GM18951 (cell line): ENCODE measurements at regions not wholly inside any gene's neighbourhood (a gene's known extent, or its start where the extent isn't known, plus 50 kb on each side); places are given as distances from the start of the nearest gene placed in this dataset.

Experiments
- POLR2A ChIP-seq: IDR thresholded peaks from 4 replicates; pipeline ENCODE4 v1.6.1; 2011; ENCODE audit warnings: mild to moderate bottlenecking; ENCODE audit not compliant: insufficient read length, insufficient read depth; ENCODE audit errors: extremely low read depth
- in situ Hi-C: fragments of 300-500 bp; cut with MboI; formaldehyde crosslinking; loops from one replicate; pipeline ENCODE4 v1.12.0; 2022; ENCODE audit warnings: low sequenced_read_pairs, mixed read lengths, inconsistent platforms; ENCODE audit not compliant: unreplicated experiment

DNA sequence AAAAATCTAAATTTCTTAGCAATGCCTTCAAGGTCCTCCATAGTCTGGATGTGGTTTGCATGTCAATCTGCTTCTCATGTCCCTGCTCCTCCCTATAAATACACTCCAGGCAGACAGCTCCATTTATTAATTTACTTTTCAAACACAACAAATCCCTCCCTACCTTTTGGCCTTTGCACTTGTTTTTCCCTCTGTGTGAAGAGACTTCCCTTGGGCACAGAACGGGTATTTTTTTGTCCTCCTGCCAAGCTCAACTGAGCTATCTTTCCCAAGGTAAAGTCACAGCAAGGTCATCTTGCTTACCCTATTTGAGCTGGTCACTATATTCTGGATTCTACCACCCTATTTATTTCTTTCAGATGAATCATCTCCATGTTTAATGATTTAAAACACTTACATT is 159.6 kb upstream of the ANKH start:
- no peak for TF ChIP-seq POLR2A
- in situ Hi-C loops, result no loop called here

DNA sequence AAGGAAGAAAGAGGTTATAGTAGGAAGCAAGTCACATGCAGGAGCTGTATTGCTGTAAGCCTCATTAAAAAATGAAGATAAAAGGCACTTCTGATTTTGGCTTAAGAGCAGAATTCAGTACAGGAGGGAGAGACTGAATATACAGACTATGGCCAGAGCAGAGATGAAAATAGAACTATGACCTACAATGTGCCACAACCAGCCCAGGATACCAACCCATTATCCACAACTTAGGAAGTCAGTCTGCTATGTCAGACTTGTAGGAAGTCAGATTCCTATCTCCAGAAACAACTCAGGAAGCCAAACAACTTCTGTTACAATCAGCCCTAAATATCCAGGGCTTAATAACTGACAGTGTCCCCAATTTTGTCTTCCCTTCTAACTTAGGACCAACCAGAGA is 156.2 kb upstream of the ANKH start:
- no peak for TF ChIP-seq POLR2A
- in situ Hi-C loops, result no loop called here

DNA sequence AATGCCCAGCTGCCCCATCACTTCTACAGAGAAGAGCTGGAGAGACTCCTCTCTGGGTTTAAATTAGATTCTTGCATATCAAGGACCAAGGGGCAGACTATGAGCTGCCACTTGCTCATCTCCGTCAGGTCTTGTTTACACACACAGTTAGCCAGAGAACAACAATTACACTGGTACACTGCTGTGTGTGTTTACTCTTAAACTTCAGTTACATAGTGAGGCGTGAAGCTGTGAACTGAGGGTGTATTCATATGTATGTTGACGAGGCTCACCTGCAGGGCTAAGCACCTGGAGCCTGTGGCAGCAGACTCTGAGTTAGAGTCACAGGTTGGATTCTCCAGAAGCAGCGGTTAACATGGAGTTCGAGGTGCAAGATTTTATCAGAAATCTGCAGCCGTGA is 155.4 kb upstream of the ANKH start:
- in situ Hi-C loops, result no loop called here
- no peak for TF ChIP-seq POLR2A

DNA sequence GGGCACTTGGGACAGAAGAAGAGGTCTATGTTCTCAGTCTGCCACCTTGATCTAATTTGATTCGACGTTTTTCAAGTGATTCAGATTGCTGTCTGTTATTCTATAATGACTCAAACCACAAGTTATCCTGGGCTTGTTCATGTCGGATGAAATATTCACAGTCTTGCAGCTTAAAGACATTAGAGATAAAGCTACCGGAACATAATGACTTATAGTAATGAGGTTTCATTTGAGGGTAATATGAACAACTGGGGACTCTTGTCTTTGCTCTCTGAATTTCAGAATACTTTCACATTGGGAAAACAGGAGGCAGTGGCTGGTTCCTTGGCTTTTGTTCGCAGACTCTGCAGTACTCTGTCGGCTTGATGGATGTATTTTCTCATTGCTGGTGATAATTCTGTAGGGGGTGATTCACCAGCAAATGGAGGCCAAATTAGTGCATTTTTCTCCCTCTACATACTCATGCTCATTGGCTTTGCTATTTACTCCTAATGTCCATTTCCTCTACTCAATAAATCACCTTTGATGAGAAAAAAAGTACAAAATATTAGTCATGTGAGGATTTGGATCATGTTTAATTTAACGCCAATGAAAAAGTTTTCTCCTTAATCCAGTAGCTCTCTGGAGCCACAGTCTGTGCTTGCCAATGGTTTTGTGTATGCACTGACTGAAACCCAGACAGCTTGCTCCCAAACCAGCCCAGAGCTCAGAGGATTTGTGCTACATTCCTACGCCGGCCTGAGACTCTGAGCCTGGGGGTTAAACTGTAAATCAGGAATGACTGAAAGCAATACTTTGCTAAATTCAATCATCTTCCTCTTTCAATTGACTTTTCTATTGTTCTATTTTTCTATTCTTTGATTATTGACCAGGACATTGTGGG is 154.7 kb upstream of the ANKH start:
- in situ Hi-C loops, result no loop called here
- TF ChIP-seq POLR2A, result no peak

DNA sequence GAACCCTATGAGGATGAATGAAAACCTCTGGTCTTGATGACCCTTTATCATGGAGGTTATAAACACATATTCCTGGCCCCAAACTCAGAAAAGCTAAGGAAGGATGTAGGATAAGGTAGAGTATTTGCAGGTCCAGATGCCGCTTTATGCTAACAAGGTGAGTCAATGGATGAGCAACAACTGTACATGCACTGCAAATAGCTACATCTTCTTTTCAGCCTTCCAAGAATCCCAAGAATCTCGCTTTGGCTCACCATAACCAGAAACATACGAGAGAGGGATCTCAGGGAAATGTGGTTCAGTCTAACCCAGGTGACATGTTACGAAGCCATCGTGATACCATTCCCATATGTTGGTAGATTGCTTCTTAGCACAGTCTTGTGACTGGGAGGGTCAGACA is 152.3 kb upstream of the ANKH start:
- in situ Hi-C loops, result no loop called here
- TF ChIP-seq POLR2A, result no peak

DNA sequence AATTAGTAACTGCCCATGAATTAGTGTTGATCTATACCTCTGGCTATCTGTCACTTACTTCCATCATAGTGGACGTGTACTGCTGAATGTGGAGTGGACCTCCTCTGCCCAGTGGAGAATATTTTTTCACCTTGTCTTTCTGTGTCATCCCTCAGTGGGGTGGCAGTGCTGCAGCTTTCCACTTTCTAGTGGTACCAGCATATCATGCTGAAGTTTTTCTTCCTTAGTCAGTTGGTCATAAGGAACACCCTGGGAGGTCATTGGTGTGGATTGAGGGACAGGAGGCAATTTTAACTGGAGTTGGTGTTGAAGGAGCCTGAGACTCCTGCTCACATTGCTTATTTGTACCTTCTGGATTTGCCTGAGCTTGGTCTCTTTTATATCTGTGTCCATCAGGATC is 151.7 kb upstream of the ANKH start:
- TF ChIP-seq POLR2A, result no peak
- in situ Hi-C loops, result no loop called here

DNA sequence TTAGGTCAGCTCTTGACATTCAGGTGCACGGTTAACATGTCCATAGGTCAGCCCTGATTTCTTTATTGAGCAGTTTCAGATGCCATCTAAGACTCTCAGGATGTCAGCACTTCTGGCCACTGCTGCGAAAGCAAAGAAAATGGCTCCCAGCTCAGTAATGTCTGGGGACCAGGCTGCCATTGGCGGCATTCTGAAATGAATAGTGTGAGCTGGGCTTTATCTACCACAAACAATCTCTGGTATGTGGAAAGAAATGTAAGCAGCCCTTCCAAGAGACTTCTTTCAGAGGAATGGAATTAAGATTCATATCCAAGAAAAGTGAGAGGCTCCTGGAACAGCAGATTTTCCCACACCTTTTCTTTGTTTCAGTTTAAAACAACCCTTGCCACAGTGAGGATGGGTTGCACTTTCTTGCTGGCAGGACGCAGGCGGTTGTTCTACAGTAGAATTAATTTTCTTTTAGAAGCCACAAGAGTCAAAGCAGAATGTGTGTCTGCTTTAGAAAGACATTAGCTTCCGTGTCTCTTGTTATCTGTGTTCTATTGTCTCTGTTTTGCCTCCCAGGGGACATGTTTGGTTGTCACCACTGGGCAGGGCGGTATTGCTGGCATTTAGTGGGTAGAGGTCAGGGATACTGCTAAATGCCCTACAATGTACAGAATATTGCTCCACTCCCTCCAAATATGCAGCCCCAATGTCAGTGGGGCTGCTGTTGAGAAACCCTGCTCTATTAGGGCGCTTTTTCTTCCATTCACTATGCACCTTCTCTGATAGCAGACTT is 149.9 kb upstream of the ANKH start:
- no peak for TF ChIP-seq POLR2A
- in situ Hi-C loops, result no loop called here

DNA sequence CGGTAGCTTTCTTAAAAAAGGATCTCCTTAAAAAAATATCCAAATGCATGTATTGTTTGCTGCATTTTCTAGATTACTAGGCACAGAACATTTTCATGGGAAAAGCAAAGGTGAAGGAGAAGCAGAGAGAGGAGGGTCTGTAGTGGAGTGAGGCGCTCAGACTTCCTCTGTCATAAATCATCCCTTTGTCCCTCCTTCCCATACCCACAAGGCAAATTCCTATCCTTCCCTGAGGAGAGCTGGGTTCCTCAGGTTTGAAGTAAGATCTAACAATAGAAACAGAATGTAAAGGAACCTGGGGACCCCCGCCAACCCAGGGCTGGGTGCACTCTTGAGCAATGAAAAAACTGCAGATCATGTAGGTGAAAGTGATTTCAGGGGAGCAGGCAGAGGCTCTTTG is 149.2 kb upstream of the ANKH start:
- no peak for TF ChIP-seq POLR2A

DNA sequence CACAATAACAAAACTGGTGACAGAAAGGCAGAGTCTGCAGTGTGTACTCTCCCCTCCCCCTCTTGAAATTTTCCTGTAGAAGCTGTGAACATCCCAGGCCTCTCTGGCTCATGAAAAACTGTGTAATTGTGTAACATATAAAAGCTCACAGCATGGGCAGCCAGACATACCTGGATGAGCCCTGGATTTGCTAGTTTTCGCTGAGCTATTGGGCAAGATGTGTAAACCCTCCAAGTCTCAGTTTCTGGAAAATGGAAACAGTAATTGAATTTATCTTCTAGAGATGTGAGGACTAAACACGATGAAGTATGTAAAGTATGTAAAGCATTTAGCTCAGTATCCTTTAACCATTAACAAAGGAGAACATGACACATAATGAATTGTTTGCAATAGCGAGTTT is 143.2 kb upstream of the ANKH start:
- in situ Hi-C loops, result no loop called here

More for the DNA sequence above, 149.2 kb upstream of the ANKH start:
- in situ Hi-C loops, result no loop called here

DNA sequence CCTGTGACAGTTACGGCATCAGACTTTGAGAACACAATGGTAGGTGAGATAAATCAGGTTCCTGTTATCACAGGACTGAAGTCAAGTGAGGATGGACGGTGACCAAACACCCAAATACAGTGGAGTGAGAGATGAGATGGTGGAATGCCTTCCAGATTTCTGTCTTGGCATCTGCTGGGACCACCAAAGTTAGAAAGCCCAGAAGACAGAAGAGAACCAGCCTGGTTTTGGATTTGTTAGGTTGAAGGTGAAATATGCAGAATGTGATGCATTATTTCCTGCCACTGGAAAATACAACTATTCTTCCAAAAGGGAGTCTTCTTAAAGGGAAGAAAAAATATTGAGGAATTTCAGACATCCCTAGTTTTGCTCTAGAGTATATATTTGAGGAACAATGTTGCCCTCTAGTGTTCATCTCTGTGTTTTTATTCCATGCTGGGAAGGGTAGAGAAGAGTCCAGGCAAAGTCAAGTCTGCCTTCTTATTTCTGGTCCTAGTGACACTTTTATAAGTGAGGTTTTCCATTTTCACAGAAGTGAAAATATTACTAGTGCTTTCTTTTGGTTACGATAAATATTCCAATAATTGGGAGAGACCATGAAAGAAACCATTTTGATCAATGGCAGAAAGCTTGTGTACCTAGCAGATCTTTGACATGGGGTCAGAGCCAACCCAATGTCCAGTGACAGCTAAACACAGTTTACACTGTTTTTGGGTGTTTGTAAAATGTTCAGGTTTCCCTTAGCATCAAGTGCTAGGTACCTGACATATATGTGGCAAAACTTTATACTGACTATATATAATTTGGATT is 142.3 kb upstream of the ANKH start:
- in situ Hi-C loops, result no loop called here
- no peak for TF ChIP-seq POLR2A

More for the DNA sequence above, 143.2 kb upstream of the ANKH start:
- no peak for TF ChIP-seq POLR2A

DNA sequence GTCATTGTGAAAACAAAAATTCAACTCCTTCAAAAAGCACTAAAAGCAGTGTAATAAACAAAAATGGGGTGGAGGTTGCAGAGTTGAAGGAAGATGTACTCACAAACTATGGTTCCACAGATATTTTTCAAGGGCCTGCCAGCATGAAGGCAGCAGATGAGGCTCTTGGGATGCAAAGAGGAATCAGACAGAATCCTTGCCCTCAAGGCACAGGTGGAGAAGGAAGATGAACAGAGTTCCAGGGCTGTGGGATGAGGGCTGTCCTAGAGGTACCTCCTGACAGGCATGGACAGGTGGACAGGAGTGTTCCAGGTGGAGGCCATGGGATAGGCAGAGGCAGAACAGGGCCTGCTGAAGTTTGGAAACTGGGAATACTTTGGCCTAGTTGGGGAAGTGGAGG is 140.5 kb upstream of the ANKH start:
- TF ChIP-seq POLR2A, result no peak
- in situ Hi-C loops, result no loop called here

DNA sequence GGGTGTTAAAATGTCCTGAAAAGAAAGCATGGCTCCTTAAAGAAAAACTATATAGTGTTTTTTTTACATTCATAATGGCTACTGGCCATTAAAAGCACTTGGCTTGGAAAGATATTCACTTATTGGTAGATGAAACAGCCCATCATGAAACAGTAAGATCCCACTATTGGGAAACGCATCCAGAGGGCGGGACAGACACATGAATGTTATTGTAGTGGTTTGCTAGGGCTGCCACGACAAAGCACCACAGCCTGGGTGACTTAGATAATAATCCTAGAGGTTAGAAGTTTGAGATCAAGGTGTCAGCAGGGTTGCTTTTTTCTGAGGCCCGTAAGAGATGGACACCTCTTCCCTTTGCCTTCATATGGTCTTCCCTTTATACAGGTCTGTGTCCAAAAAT is 139.4 kb upstream of the ANKH start:
- TF ChIP-seq POLR2A, result no peak
- in situ Hi-C loops, result no loop called here

DNA sequence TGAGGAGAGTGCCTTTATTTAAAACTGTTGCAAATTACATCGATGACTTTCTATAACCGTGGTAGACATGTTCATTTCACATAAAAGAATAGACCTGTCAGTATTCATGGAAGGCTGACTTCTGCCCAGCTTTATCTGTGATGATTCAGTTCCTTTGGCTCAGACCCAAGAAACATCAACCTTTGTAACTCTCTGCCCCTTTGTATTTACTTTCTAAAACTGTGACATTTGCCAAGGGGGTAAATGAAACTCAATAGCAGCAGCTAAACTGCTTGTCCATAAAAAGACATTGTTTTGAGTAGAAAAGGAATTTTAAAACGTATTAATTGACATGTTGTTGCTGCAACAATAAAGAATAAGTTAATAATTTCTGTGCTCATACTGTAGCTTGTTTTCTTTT is 137.8 kb upstream of the ANKH start:
- in situ Hi-C loops, result no loop called here

DNA sequence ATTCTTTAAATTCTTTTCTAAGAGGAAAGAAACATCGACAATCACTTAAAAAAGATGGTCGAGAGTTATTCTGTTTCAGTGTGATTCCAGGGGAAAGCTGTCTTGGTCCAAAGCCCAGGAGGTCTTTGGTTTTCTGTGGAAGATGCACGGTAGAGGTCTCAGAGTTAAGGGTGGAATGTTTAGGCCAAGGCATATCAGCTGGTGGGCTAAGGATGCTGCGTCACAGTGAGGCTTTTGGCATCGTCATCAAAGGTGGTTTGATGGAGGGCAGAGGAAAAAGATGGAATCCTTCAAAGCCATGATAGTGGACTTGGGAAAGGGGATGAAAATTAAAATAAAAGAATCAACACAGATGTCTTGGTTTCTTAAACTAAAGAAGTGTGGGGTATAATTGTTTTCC is 137.3 kb upstream of the ANKH start:
- TF ChIP-seq POLR2A, result no peak
- in situ Hi-C loops, result no loop called here

More for the DNA sequence above, 137.8 kb upstream of the ANKH start:
- TF ChIP-seq POLR2A, result no peak

DNA sequence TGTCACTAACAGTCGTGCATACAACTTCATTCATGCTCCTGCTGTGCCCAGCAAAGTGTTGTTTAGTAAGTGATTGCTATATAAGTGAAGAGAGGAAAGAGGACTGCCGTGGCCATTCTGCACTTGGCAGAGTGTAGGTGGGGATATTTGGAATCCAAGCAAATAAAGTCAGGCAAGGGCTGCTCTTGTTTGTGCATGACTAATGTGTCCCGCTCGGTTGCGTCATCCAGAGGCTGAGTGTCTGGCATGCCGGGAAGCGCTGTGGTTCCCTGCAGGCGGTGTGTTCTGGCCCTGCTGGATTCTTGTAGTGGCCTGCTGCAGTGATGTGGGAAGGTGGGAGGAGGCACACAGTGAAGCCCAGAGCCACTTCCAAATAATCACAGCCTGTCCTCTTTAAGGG is 136.9 kb upstream of the ANKH start:
- in situ Hi-C loops, result no loop called here
- TF ChIP-seq POLR2A, result no peak
